SK-MEL-5 (cell line): ENCODE measurements at regions not wholly inside any gene's neighbourhood (a gene's known extent, or its start where the extent isn't known, plus 50 kb on each side); places are given as distances from the start of the nearest gene placed in this dataset.

Experiments used
- DNase-seq: peaks from one replicate; pipeline ENCODE4 v3.0.0-alpha.2; 2016; ENCODE audit warnings: low read depth, low spot score
- in situ Hi-C: cut with HindIII; loops from 2 replicates; pipeline ENCODE4 v1.10.0; 2016; ENCODE audit warnings: low sequenced_read_pairs, high pct_unique_total_duplicates, low pct_unique_long_range_greater_than_20kb

GRCh38 chr15:31468911-31469785 is 142.5 kb downstream of the KLF13 start:
- no peak for DNase-seq
- in situ Hi-C loops, result no loop called here

- DNase-seq, result no peak
- in situ Hi-C loops, result no loop called here
These were observed 143.3 kb downstream of the KLF13 start for GRCh38 chr15:31469786-31470525.

- in situ Hi-C loops, result no loop called here
- DNase-seq, result no peak
These were observed 144.1 kb downstream of the KLF13 start for GRCh38 chr15:31470756-31471155.

GRCh38 chr15:31471731-31472430 is 145.2 kb downstream of the KLF13 start:
- in situ Hi-C loops, result no loop called here
- no peak for DNase-seq

- in situ Hi-C loops, result no loop called here
- DNase-seq, result no peak
These were observed 146.2 kb downstream of the KLF13 start for GRCh38 chr15:31472636-31473384.

GRCh38 chr15:31473385-31474058 is 146.9 kb downstream of the KLF13 start:
- no peak for DNase-seq
- in situ Hi-C loops, result no loop called here

- in situ Hi-C loops, result no loop called here
These were observed 147.6 kb downstream of the KLF13 start for GRCh38 chr15:31474059-31474868.

GRCh38 chr15:31476236-31476810 is 149.7 kb downstream of the KLF13 start:
- DNase-seq, result no peak
- in situ Hi-C loops, result no loop called here

More at GRCh38 chr15:31474059-31474868, 147.6 kb downstream of the KLF13 start:
- no peak for DNase-seq

GRCh38 chr15:31476866-31477265 is 150.2 kb downstream of the KLF13 start:
- in situ Hi-C loops, result no loop called here
- DNase-seq, result no peak

- no peak for DNase-seq
- in situ Hi-C loops, result no loop called here
These were observed 150.7 kb downstream of the KLF13 start for GRCh38 chr15:31477301-31477700.

GRCh38 chr15:31477851-31478701 is 151.4 kb downstream of the KLF13 start:
- no peak for DNase-seq
- in situ Hi-C loops, result no loop called here

- no peak for DNase-seq
- in situ Hi-C loops, result no loop called here
These were observed 152.1 kb downstream of the KLF13 start for GRCh38 chr15:31478702-31479221.

GRCh38 chr15:31480356-31481025 is 153.9 kb downstream of the KLF13 start:
- no peak for DNase-seq
- in situ Hi-C loops, result no loop called here

- DNase-seq, result no peak
- in situ Hi-C loops, result no loop called here
These were observed 154.5 kb downstream of the KLF13 start for GRCh38 chr15:31481142-31481541.
